Germinal center (tissue), 1 donor: ENCODE measurements at regions not wholly inside any gene's neighbourhood (a gene's known extent, or its start where the extent isn't known, plus 50 kb on each side); places are given as distances from the start of the nearest gene placed in this dataset.

Experiments used
- DNase-seq: peaks from one replicate; pipeline ENCODE4 v3.0.0; 2012; ENCODE audit warnings: mixed read lengths, low spot score

GRCh38 chr13:66071029-66071428 lies 1159.1 kb downstream of the PCDH9 start:
- no peak for DNase-seq

- no peak for DNase-seq
Measured at GRCh38 chr13:66069570-66069969, 1160.6 kb downstream of the PCDH9 start.

- no peak for DNase-seq
Measured at GRCh38 chr13:66068683-66069082, 1161.5 kb downstream of the PCDH9 start.

- no peak for DNase-seq
Measured at GRCh38 chr13:66048888-66049287, 1181.2 kb downstream of the PCDH9 start.

- no peak for DNase-seq
Measured at GRCh38 chr13:66040506-66040905, 1189.6 kb downstream of the PCDH9 start.

GRCh38 chr13:66037096-66037495 lies 1193.0 kb downstream of the PCDH9 start:
- no peak for DNase-seq

GRCh38 chr13:66036636-66037035 lies 1193.5 kb downstream of the PCDH9 start:
- no peak for DNase-seq

- no peak for DNase-seq
Measured at GRCh38 chr13:66036024-66036614, 1194.0 kb downstream of the PCDH9 start.

GRCh38 chr13:66033924-66034323 lies 1196.2 kb downstream of the PCDH9 start:
- no peak for DNase-seq

GRCh38 chr13:66021846-66022245 lies 1208.3 kb downstream of the PCDH9 start:
- DNase-seq: no peak

- no peak for DNase-seq
Measured at GRCh38 chr13:66014771-66015170, 1215.4 kb downstream of the PCDH9 start.

GRCh38 chr13:66009241-66009640 lies 1220.9 kb downstream of the PCDH9 start:
- DNase-seq: no peak

GRCh38 chr13:66003558-66003957 lies 1226.6 kb downstream of the PCDH9 start:
- no peak for DNase-seq

GRCh38 chr13:66001140-66001539 lies 1229.0 kb downstream of the PCDH9 start:
- DNase-seq: no peak

- no peak for DNase-seq
Measured at GRCh38 chr13:65999411-65999810, 1230.7 kb downstream of the PCDH9 start.

GRCh38 chr13:65990684-65991083 lies 1239.5 kb downstream of the PCDH9 start:
- no peak for DNase-seq

GRCh38 chr13:65985612-65986011 lies 1244.5 kb downstream of the PCDH9 start:
- no peak for DNase-seq

- no peak for DNase-seq
Measured at GRCh38 chr13:65977525-65977924, 1252.6 kb downstream of the PCDH9 start.

GRCh38 chr13:65971541-65971940 lies 1258.6 kb downstream of the PCDH9 start:
- DNase-seq: no peak

- no peak for DNase-seq
Measured at GRCh38 chr13:65966991-65967451, 1263.1 kb downstream of the PCDH9 start.

GRCh38 chr13:65965501-65965900 lies 1264.6 kb downstream of the PCDH9 start:
- DNase-seq: no peak

GRCh38 chr13:65964672-65965071 lies 1265.5 kb downstream of the PCDH9 start:
- no peak for DNase-seq

- DNase-seq: no peak
Measured at GRCh38 chr13:65959305-65959704, 1270.8 kb downstream of the PCDH9 start.

- no peak for DNase-seq
Measured at GRCh38 chr13:65946387-65946786, 1283.7 kb downstream of the PCDH9 start.

GRCh38 chr13:65943708-65944107 lies 1286.4 kb downstream of the PCDH9 start:
- DNase-seq: no peak
